Astrocyte (in vitro differentiated cells and primary cell): ENCODE measurements at regions not wholly inside any gene's neighbourhood (a gene's known extent, or its start where the extent isn't known, plus 50 kb on each side); places are given as distances from the start of the nearest gene placed in this dataset.

Experiments
- DNase-seq: peaks from one replicate; pipeline ENCODE4 v3.0.0-alpha.2; 2010; ENCODE audit warnings: low read depth
- FAIRE-seq: peaks from 2 replicates; lab custom pipeline; 2011; peaks lifted over from hg19 to GRCh38; lab: Jason Lieb, UNC
- H2AFZ ChIP-seq: 2 replicates; pipeline ENCODE4 v1.6.0; 2012; ENCODE audit warnings: low read depth, low read length, inconsistent platforms
- H3K27ac ChIP-seq: 2 replicates; pipeline ENCODE4 v1.5.1; 2011; ENCODE audit warnings: low read depth, low read length, inconsistent platforms
- H3K27me3 ChIP-seq: 2 replicates; pipeline ENCODE4 v1.6.0; 2011; ENCODE audit warnings: low read length, inconsistent platforms; ENCODE audit not compliant: insufficient read depth
- H3K36me3 ChIP-seq: 2 replicates; pipeline ENCODE4 v1.5.1; 2011; ENCODE audit warnings: low read length, inconsistent platforms; ENCODE audit not compliant: insufficient read depth
- H3K4me1 ChIP-seq: 2 replicates; pipeline ENCODE4 v1.5.1; 2011; ENCODE audit warnings: low read length, inconsistent platforms; ENCODE audit not compliant: insufficient read depth
- H3K4me2 ChIP-seq: 2 replicates; pipeline ENCODE4 v1.6.0; 2012; ENCODE audit warnings: low read length, inconsistent platforms
- H3K4me3 ChIP-seq: 2 replicates; pipeline ENCODE4 v1.5.1; 2011; ENCODE audit warnings: low read depth, mild to moderate bottlenecking, low read length, inconsistent platforms; ENCODE audit not compliant: insufficient read depth
- H3K79me2 ChIP-seq: 2 replicates; pipeline ENCODE4 v1.6.0; 2012; ENCODE audit warnings: mild to moderate bottlenecking, low read length, inconsistent platforms; ENCODE audit not compliant: insufficient read depth
- H3K9ac ChIP-seq: 2 replicates; pipeline ENCODE4 v1.6.0; 2012; ENCODE audit warnings: mild to moderate bottlenecking, low read length, inconsistent platforms
- H3K9me3 ChIP-seq: 2 replicates; pipeline ENCODE4 v1.5.1; 2012; ENCODE audit warnings: low read depth, mild to moderate bottlenecking, low read length, inconsistent platforms; ENCODE audit not compliant: insufficient read depth
- H4K20me1 ChIP-seq: 2 replicates; pipeline ENCODE4 v1.6.0; 2012; ENCODE audit warnings: low read length, inconsistent platforms; ENCODE audit not compliant: insufficient read depth
- H3K27ac Mint-ChIP-seq: one replicate; pipeline ENCODE4 v1.8.0; 2021; ENCODE audit warnings: mild to moderate bottlenecking, mixed read lengths; ENCODE audit not compliant: unreplicated experiment
- H3K27me3 Mint-ChIP-seq: one replicate; pipeline ENCODE4 v1.8.0; 2021; ENCODE audit warnings: low read depth, mixed read lengths; ENCODE audit not compliant: unreplicated experiment
- H3K36me3 Mint-ChIP-seq: one replicate; pipeline ENCODE4 v1.8.0; 2021; ENCODE audit warnings: low read depth, mixed read lengths; ENCODE audit not compliant: unreplicated experiment
- H3K4me1 Mint-ChIP-seq: one replicate; pipeline ENCODE4 v1.8.0; 2021; ENCODE audit warnings: low read depth, mixed read lengths; ENCODE audit not compliant: unreplicated experiment
- H3K4me3 Mint-ChIP-seq: one replicate; pipeline ENCODE4 v1.8.0; 2021; ENCODE audit warnings: mild to moderate bottlenecking, moderate library complexity, mixed read lengths; ENCODE audit not compliant: unreplicated experiment
- H3K9me3 Mint-ChIP-seq: one replicate; pipeline ENCODE4 v1.8.0; 2021; ENCODE audit warnings: mild to moderate bottlenecking, mixed read lengths; ENCODE audit not compliant: unreplicated experiment
- CTCF ChIP-seq: IDR thresholded peaks from 2 replicates; pipeline ENCODE4 v1.5.1; 2011; ENCODE audit warnings: low read depth, mild to moderate bottlenecking, inconsistent platforms, low read length, moderate library complexity; ENCODE audit not compliant: insufficient read depth
- EZH2 ChIP-seq: IDR thresholded peaks from 2 replicates; pipeline ENCODE4 v1.6.1; 2012; ENCODE audit warnings: mild to moderate bottlenecking, low read length, inconsistent platforms; ENCODE audit not compliant: insufficient read depth

DNA sequence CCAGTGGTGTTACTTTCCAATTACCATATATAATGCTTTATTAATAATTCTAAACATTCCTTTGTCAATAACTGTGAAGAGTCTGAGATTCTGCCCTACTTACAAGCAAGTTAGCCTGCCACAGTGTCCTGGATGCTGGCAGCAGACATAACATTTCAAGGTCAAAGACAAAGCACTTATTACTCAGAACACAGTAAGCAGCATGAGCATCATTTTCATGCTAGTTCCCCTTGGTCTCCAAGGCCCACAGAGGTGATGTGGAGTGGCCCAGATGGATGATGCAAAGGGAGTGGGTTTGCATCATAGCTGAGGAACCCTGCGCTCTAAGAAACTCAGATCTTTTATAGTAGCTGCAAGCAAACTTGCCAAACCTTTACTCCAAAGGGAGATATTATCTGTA, 349.7 kb downstream of the ZEB2 start:
- Histone ChIP-seq H3K36me3 (no peaks in the 10 kb centered on the region), H3K4me3 (no peak overlapping the region), H3K4me2 (no peak overlapping the region), H2AFZ (no peak overlapping the region), H3K4me1 (no peaks in the 10 kb centered on the region), H3K9me3 (no peaks in the 10 kb centered on the region), H3K27me3 (no peaks in the 10 kb centered on the region), H3K79me2 (no peaks in the 10 kb centered on the region), H4K20me1 (no peaks in the 10 kb centered on the region), H3K27ac (no peak overlapping the region), H3K9ac (no peak overlapping the region)
- no peak overlapping the region for H3K4me3 Mint-ChIP-seq
- FAIRE-seq (no peak), DNase-seq (no peak)
- no peak overlapping the region for H3K27ac Mint-ChIP-seq
- H3K36me3 Mint-ChIP-seq = peaks cover 12% of the 10 kb centered on the region
- no peaks in the 10 kb centered on the region for H3K27me3 Mint-ChIP-seq
- peaks cover 6% of the 10 kb centered on the region for H3K9me3 Mint-ChIP-seq
- TF ChIP-seq CTCF = no peak
- no peak for TF ChIP-seq EZH2
- H3K4me1 Mint-ChIP-seq = peaks cover 4% of the 10 kb centered on the region

GRCh38 chr2:144166743-144167142, 353.2 kb downstream of the ZEB2 start:
- Histone ChIP-seq H3K4me1 (no peaks in the 10 kb centered on the region), H3K9me3 (no peaks in the 10 kb centered on the region), H3K4me2 (no peak overlapping the region), H3K9ac (no peak overlapping the region), H2AFZ (no peak overlapping the region), H3K79me2 (no peaks in the 10 kb centered on the region), H4K20me1 (no peaks in the 10 kb centered on the region), H3K4me3 (no peak overlapping the region), H3K27ac (no peak overlapping the region), H3K27me3 (no peaks in the 10 kb centered on the region), H3K36me3 (no peaks in the 10 kb centered on the region)
- no peaks in the 10 kb centered on the region for H3K27me3 Mint-ChIP-seq
- no peaks in the 10 kb centered on the region for H3K36me3 Mint-ChIP-seq
- no peaks in the 10 kb centered on the region for H3K9me3 Mint-ChIP-seq
- no peak for TF ChIP-seq EZH2
- no peak for TF ChIP-seq CTCF
- no peak overlapping the region for H3K4me3 Mint-ChIP-seq
- DNase-seq (no peak), FAIRE-seq (no peak)
- no peak overlapping the region for H3K27ac Mint-ChIP-seq
- H3K4me1 Mint-ChIP-seq = peaks cover 4% of the 10 kb centered on the region

DNA sequence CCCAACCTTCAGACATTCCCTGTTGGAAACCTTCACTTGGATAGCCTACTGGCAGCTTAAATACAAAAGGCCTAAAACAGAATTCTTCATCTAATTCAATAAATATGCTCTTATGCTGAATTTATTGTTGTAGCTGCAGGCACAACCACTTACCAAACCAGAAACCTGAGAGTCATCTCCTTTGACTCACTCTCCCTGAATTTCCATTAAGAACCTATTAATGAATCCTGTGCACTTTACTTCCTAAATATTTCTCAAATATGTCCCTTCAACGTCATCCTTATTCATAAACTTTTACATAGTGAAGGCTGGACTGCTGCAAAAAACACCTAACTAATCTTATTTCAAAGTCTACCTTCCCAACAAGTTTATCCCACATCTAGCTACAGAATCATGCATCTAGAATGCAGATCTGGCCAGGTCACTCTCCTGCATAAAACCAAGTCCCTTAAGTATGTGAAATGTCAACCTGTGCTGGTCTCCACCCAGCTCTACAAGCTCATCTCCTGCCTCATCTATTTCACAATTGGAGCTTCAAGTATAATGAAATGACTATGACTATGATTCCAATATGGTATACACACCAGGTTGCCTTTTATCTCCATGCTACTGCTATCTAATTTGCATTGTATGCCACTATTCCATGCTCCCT, 354.2 kb downstream of the ZEB2 start:
- no peaks in the 10 kb centered on the region for H3K27me3 Mint-ChIP-seq
- no peak overlapping the region for H2AFZ ChIP-seq
- DNase-seq (no peak), FAIRE-seq (no peak)
- H3K4me1 Mint-ChIP-seq = peaks cover 4% of the 10 kb centered on the region
- no peak overlapping the region for H3K9ac ChIP-seq
- no peaks in the 10 kb centered on the region for H3K4me1 ChIP-seq
- H3K27me3 ChIP-seq = no peaks in the 10 kb centered on the region
- no peaks in the 10 kb centered on the region for H4K20me1 ChIP-seq
- H3K4me2 ChIP-seq = no peak overlapping the region
- H3K9me3 Mint-ChIP-seq = no peaks in the 10 kb centered on the region
- no peak overlapping the region for H3K4me3 Mint-ChIP-seq
- H3K79me2 ChIP-seq = no peaks in the 10 kb centered on the region
- TF ChIP-seq EZH2 (no peak), CTCF (no peak)
- H3K36me3 ChIP-seq = no peaks in the 10 kb centered on the region
- no peaks in the 10 kb centered on the region for H3K9me3 ChIP-seq
- no peak overlapping the region for H3K4me3 ChIP-seq
- H3K36me3 Mint-ChIP-seq = no peaks in the 10 kb centered on the region
- no peak overlapping the region for H3K27ac ChIP-seq
- no peak overlapping the region for H3K27ac Mint-ChIP-seq
